Loucy (cell line): ENCODE measurements at regions not wholly inside any gene's neighbourhood (a gene's known extent, or its start where the extent isn't known, plus 50 kb on each side); places are given as distances from the start of the nearest gene placed in this dataset.

Experiments used
- H2AFZ ChIP-seq: fragments of 200-600 bp; sonication (generic); 2 replicates; pipeline ENCODE4 v1.6.0; 2016; ENCODE audit warnings: antibody characterized with exemption, mild to moderate bottlenecking, low read length, moderate library complexity
- H3F3A ChIP-seq: fragments of 200-600 bp; 2 replicates; pipeline ENCODE4 v1.6.0; 2016; ENCODE audit warnings: antibody characterized with exemption, low read depth, mild to moderate bottlenecking
- H3K27me3 ChIP-seq: fragments of 200-600 bp; sonication (generic); 2 replicates; pipeline ENCODE4 v1.6.1; 2014; ENCODE audit warnings: low read length, mild to moderate bottlenecking; ENCODE audit not compliant: insufficient read depth, poor library complexity, severe bottlenecking
- H3K36me3 ChIP-seq: fragments of 200-600 bp; sonication (generic); 2 replicates; pipeline ENCODE4 v1.6.1; 2016; ENCODE audit warnings: low read length; ENCODE audit not compliant: insufficient read depth
- H3K4me1 ChIP-seq: fragments of 200-600 bp; sonication (generic); 2 replicates; pipeline ENCODE4 v1.5.1; 2014; ENCODE audit warnings: low read length, mild to moderate bottlenecking; ENCODE audit not compliant: insufficient read depth, poor library complexity, severe bottlenecking
- H3K4me2 ChIP-seq: fragments of 200-600 bp; sonication (generic); 2 replicates; pipeline ENCODE4 v1.6.0; 2014; ENCODE audit warnings: antibody characterized with exemption, low read length, low read depth, mild to moderate bottlenecking; ENCODE audit not compliant: poor library complexity, severe bottlenecking
- H3K4me3 ChIP-seq: fragments of 200-600 bp; sonication (generic); 2 replicates; pipeline ENCODE4 v1.5.1; 2014; ENCODE audit warnings: low read length, mild to moderate bottlenecking, mixed read lengths; ENCODE audit not compliant: poor library complexity, severe bottlenecking
- H3K79me2 ChIP-seq: fragments of 200-600 bp; sonication (generic); 2 replicates; pipeline ENCODE4 v1.6.1; 2014; ENCODE audit warnings: low read length; ENCODE audit not compliant: insufficient read depth
- H3K9ac ChIP-seq: fragments of 200-600 bp; sonication (generic); 2 replicates; pipeline ENCODE4 v1.6.0; 2014; ENCODE audit warnings: mild to moderate bottlenecking, low read depth, low read length, moderate library complexity; ENCODE audit not compliant: poor library complexity, severe bottlenecking
- H3K9me2 ChIP-seq: fragments of 200-600 bp; sonication (generic); replicated peaks from 2 replicates; pipeline ENCODE4 v1.6.1; 2016; ENCODE audit warnings: low read depth, low read length, mixed read lengths
- H3K9me3 ChIP-seq: fragments of 200-600 bp; sonication (generic); 2 replicates; pipeline ENCODE4 v1.6.1; 2014; ENCODE audit warnings: mild to moderate bottlenecking, antibody characterized with exemption, low read length, low read depth; ENCODE audit not compliant: insufficient read depth
- H4K20me1 ChIP-seq: fragments of 200-600 bp; sonication (generic); 2 replicates; pipeline ENCODE4 v1.6.0; 2014; ENCODE audit warnings: antibody characterized with exemption, low read length, mild to moderate bottlenecking; ENCODE audit not compliant: insufficient read depth, poor library complexity, severe bottlenecking
- CTCF ChIP-seq: fragments of 200-600 bp; sonication (generic); conservative IDR thresholded peaks from 2 replicates; pipeline ENCODE4 v1.5.1; 2014; ENCODE audit warnings: mild to moderate bottlenecking, antibody characterized with exemption, low read length
- EZH2phosphoT487 ChIP-seq: fragments of 200-600 bp; IDR thresholded peaks from 2 replicates; pipeline ENCODE4 v1.6.1; 2018; ENCODE audit warnings: antibody characterized with exemption, mild to moderate bottlenecking, moderate library complexity, borderline replicate concordance

GRCh38 chr3:18791752-18792151, 356.6 kb upstream of the KCNH8 start:
- Histone ChIP-seq H3K79me2 (no peaks in the 10 kb centered on the region), H3K9me2 (no peaks in the 10 kb centered on the region), H4K20me1 (no peaks in the 10 kb centered on the region), H2AFZ (no peak overlapping the region), H3K27me3 (no peaks in the 10 kb centered on the region), H3K4me1 (no peaks in the 10 kb centered on the region), H3K9ac (no peak overlapping the region), H3K4me3 (no peak overlapping the region), H3F3A (no peaks in the 10 kb centered on the region), H3K36me3 (no peaks in the 10 kb centered on the region), H3K4me2 (no peak overlapping the region), H3K9me3 (no peaks in the 10 kb centered on the region)
- no peak for TF ChIP-seq EZH2phosphoT487
- no peak for TF ChIP-seq CTCF

GRCh38 chr3:18791182-18791581, 357.1 kb upstream of the KCNH8 start:
- no peak overlapping the region for H3K4me2 ChIP-seq
- H3F3A ChIP-seq: no peaks in the 10 kb centered on the region
- no peaks in the 10 kb centered on the region for H3K4me1 ChIP-seq
- no peaks in the 10 kb centered on the region for H3K27me3 ChIP-seq
- H3K79me2 ChIP-seq: no peaks in the 10 kb centered on the region
- no peaks in the 10 kb centered on the region for H3K9me2 ChIP-seq
- no peak overlapping the region for H3K9ac ChIP-seq
- no peaks in the 10 kb centered on the region for H4K20me1 ChIP-seq
- H3K36me3 ChIP-seq: no peaks in the 10 kb centered on the region
- H3K4me3 ChIP-seq: no peak overlapping the region
- no peaks in the 10 kb centered on the region for H3K9me3 ChIP-seq
- no peak overlapping the region for H2AFZ ChIP-seq
- no peak for TF ChIP-seq CTCF

GRCh38 chr3:18790384-18790783, 357.9 kb upstream of the KCNH8 start:
- TF ChIP-seq CTCF (no peak), EZH2phosphoT487 (no peak)
- H3K36me3 ChIP-seq: no peaks in the 10 kb centered on the region

More at GRCh38 chr3:18790384-18790783, 357.9 kb upstream of the KCNH8 start:
- Histone ChIP-seq H3F3A (no peaks in the 10 kb centered on the region), H4K20me1 (no peaks in the 10 kb centered on the region), H3K9me3 (no peaks in the 10 kb centered on the region), H3K27me3 (no peaks in the 10 kb centered on the region), H3K9ac (no peak overlapping the region), H3K9me2 (no peaks in the 10 kb centered on the region), H3K4me3 (no peak overlapping the region), H3K4me1 (no peaks in the 10 kb centered on the region), H2AFZ (peak overlapping the region; percentile 59; the same call in 1 of the 2 replicates), H3K79me2 (no peaks in the 10 kb centered on the region), H3K4me2 (no peak overlapping the region)
